ENCODE measurements at regions not wholly inside any gene's neighbourhood (a gene's known extent, or its start where the extent isn't known, plus 50 kb on each side); places are given as distances from the start of the nearest gene placed in this dataset.

- DNase-seq (ENCODE audit: low spot score): no peak
Measured at GRCh38 chr20:24738981-24739633, 210.0 kb upstream of the CST7 start.

- DNase-seq (ENCODE audit: low spot score): no peak
Measured at GRCh38 chr20:24739746-24740145, 209.3 kb upstream of the CST7 start.

- DNase-seq (ENCODE audit: low spot score): no peak
Measured at GRCh38 chr20:24741493-24742072, 207.5 kb upstream of the CST7 start.

GRCh38 chr20:24742436-24742835 is 206.6 kb upstream of the CST7 start:
- DNase-seq (ENCODE audit: low spot score): no peak

GRCh38 chr20:24742989-24743388 is 206.1 kb upstream of the CST7 start:
- no peak for DNase-seq (ENCODE audit: low spot score)

GRCh38 chr20:24743641-24744040 is 205.4 kb upstream of the CST7 start:
- no peak for DNase-seq (ENCODE audit: low spot score)

- DNase-seq (ENCODE audit: low spot score): no peak
Measured at GRCh38 chr20:24744747-24745146, 204.3 kb upstream of the CST7 start.

- DNase-seq (ENCODE audit: low spot score): no peak
Measured at GRCh38 chr20:24745206-24745605, 203.9 kb upstream of the CST7 start.

GRCh38 chr20:24745617-24746350 is 203.3 kb upstream of the CST7 start:
- no peak for DNase-seq (ENCODE audit: low spot score)

- DNase-seq (ENCODE audit: low spot score): peak; percentile 72
Measured at GRCh38 chr20:24746351-24746685, 202.8 kb upstream of the CST7 start.

- DNase-seq (ENCODE audit: low spot score): no peak
Measured at GRCh38 chr20:24747010-24747712, 201.9 kb upstream of the CST7 start.

- DNase-seq (ENCODE audit: low spot score): no peak
Measured at GRCh38 chr20:24747881-24748595, 201.0 kb upstream of the CST7 start.

- no peak for DNase-seq (ENCODE audit: low spot score)
Measured at GRCh38 chr20:24751551-24751950, 197.5 kb upstream of the CST7 start.

- DNase-seq (ENCODE audit: low spot score): no peak
Measured at GRCh38 chr20:24752612-24753011, 196.5 kb upstream of the CST7 start.

GRCh38 chr20:24753130-24753529 is 195.9 kb upstream of the CST7 start:
- no peak for DNase-seq (ENCODE audit: low spot score)

- DNase-seq (ENCODE audit: low spot score): no peak
Measured at GRCh38 chr20:24754691-24755090, 194.4 kb upstream of the CST7 start.

- DNase-seq (ENCODE audit: low spot score): no peak
Measured at GRCh38 chr20:24755411-24755922, 193.6 kb upstream of the CST7 start.

- no peak for DNase-seq (ENCODE audit: low spot score)
Measured at GRCh38 chr20:24756292-24757025, 192.6 kb upstream of the CST7 start.

- no peak for DNase-seq (ENCODE audit: low spot score)
Measured at GRCh38 chr20:24761220-24762065, 187.6 kb upstream of the CST7 start.

GRCh38 chr20:24762371-24762770 is 186.7 kb upstream of the CST7 start:
- no peak for DNase-seq (ENCODE audit: low spot score)
